ENCODE measurements at regions not wholly inside any gene's neighbourhood (a gene's known extent, or its start where the extent isn't known, plus 50 kb on each side); places are given as distances from the start of the nearest gene placed in this dataset.

GRCh38 chr22:22105364-22105763 lies 122.8 kb upstream of the TOP3B start:
- Histone ChIP-seq H3K4me1 (no peaks in the 10 kb centered on the region), H3K9me3 (no peaks in the 10 kb centered on the region), H3K4me3 (no peak overlapping the region), H3K27me3 (peaks cover 18% of the 10 kb centered on the region), H3K36me3 (no peaks in the 10 kb centered on the region), H3K27ac (no peak overlapping the region)
- TF ChIP-seq POLR2AphosphoS5 (IDR thresholded peaks at IDR 0.05) (no peak), POLR2A (IDR thresholded peaks at IDR 0.05) (no peak), EP300 (IDR thresholded peaks at IDR 0.05) (no peak)
- TF ChIP-seq, protein P1, sequence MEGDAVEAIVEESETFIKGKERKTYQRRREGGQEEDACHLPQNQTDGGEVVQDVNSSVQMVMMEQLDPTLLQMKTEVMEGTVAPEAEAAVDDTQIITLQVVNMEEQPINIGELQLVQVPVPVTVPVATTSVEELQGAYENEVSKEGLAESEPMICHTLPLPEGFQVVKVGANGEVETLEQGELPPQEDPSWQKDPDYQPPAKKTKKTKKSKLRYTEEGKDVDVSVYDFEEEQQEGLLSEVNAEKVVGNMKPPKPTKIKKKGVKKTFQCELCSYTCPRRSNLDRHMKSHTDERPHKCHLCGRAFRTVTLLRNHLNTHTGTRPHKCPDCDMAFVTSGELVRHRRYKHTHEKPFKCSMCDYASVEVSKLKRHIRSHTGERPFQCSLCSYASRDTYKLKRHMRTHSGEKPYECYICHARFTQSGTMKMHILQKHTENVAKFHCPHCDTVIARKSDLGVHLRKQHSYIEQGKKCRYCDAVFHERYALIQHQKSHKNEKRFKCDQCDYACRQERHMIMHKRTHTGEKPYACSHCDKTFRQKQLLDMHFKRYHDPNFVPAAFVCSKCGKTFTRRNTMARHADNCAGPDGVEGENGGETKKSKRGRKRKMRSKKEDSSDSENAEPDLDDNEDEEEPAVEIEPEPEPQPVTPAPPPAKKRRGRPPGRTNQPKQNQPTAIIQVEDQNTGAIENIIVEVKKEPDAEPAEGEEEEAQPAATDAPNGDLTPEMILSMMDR (IDR thresholded peaks at IDR 0.05) = no peak
- 58 to 83% methylated on average over 2 of the region's 2 CpGs for WGBS, 2 donors (ENCODE audit: low coverage in 1 of 2)
- ATAC-seq = no peak

- peaks cover 27% of the 10 kb centered on the region for H3K27me3 ChIP-seq
- 60 to 63% methylated on average over 5 to 7 of the region's 8 CpGs for WGBS, 2 donors (ENCODE audit: low coverage in 1 of 2)
- no peak for TF ChIP-seq EP300 (IDR thresholded peaks at IDR 0.05)
- TF ChIP-seq POLR2AphosphoS5 (IDR thresholded peaks at IDR 0.05) = no peak
- TF ChIP-seq, protein P1 (IDR thresholded peaks at IDR 0.05) = no peak
- TF ChIP-seq POLR2A (IDR thresholded peaks at IDR 0.05) = no peak
- H3K27ac ChIP-seq = no peak overlapping the region
- H3K36me3 ChIP-seq = no peaks in the 10 kb centered on the region
- no peaks in the 10 kb centered on the region for H3K9me3 ChIP-seq
- no peak for ATAC-seq
- no peaks in the 10 kb centered on the region for H3K4me1 ChIP-seq
- no peak overlapping the region for H3K4me3 ChIP-seq
Observed at GRCh38 chr22:22103078-22103875, 120.7 kb upstream of the TOP3B start.

GRCh38 chr22:22099833-22100812 lies 117.5 kb upstream of the TOP3B start:
- 31 to 55% methylated on average over 2 to 9 of the region's 11 CpGs for WGBS, 2 donors (ENCODE audit: low coverage in 1 of 2)
- Histone ChIP-seq H3K27ac (no peak overlapping the region), H3K4me1 (no peaks in the 10 kb centered on the region), H3K4me3 (no peak overlapping the region), H3K9me3 (no peaks in the 10 kb centered on the region), H3K36me3 (no peaks in the 10 kb centered on the region), H3K27me3 (peaks cover 36% of the 10 kb centered on the region)
- TF ChIP-seq POLR2A (IDR thresholded peaks at IDR 0.05) = no peak
- TF ChIP-seq POLR2AphosphoS5 (IDR thresholded peaks at IDR 0.05) = no peak
- TF ChIP-seq, protein P1 (IDR thresholded peaks at IDR 0.05) = no peak
- no peak for TF ChIP-seq EP300 (IDR thresholded peaks at IDR 0.05)
- ATAC-seq = no peak

- Histone ChIP-seq H3K36me3 (no peaks in the 10 kb centered on the region), H3K4me3 (no peak overlapping the region), H3K9me3 (no peaks in the 10 kb centered on the region), H3K27ac (no peak overlapping the region), H3K4me1 (no peaks in the 10 kb centered on the region), H3K27me3 (peaks cover 45% of the 10 kb centered on the region)
- TF ChIP-seq EP300 (IDR thresholded peaks at IDR 0.05) (no peak), POLR2A (IDR thresholded peaks at IDR 0.05) (no peak), POLR2AphosphoS5 (IDR thresholded peaks at IDR 0.05) (no peak)
- TF ChIP-seq, protein P1 (IDR thresholded peaks at IDR 0.05) = no peak
- ATAC-seq = no peak
- WGBS, 2 donors (ENCODE audit: low coverage in 1 of 2) = 42 to 68% methylated on average over 3 to 5 of the region's 5 CpGs
Observed at GRCh38 chr22:22099194-22099486, 116.6 kb upstream of the TOP3B start.
